ENCODE measurements at regions not wholly inside any gene's neighbourhood (a gene's known extent, or its start where the extent isn't known, plus 50 kb on each side); places are given as distances from the start of the nearest gene placed in this dataset.

GRCh38 chr9:118928722-118929121 lies 440.5 kb downstream of the BRINP1 start:
- Histone ChIP-seq H3K27me3 (ENCODE audit: insufficient read depth, poor library complexity, severe bottlenecking) (no peaks in the 10 kb centered on the region), H3K27ac (replicated peaks) (no peak overlapping the region), H3K4me3 (replicated peaks; ENCODE audit: insufficient read depth, low read length) (no peak overlapping the region)
- no peak for DNase-seq (ENCODE audit: low read depth in 1 of 2, low spot score in 1 of 2)
- TF ChIP-seq GABPA (IDR thresholded peaks at IDR 0.05; ENCODE audit: low read depth) (no peak), POLR2AphosphoS5 (IDR thresholded peaks at IDR 0.05; ENCODE audit: low read depth) (no peak)

- H3K27ac ChIP-seq (replicated peaks), result no peak overlapping the region
- no peak for TF ChIP-seq GABPA (IDR thresholded peaks at IDR 0.05; ENCODE audit: low read depth)
- no peak for TF ChIP-seq SPI1 (IDR thresholded peaks at IDR 0.05; ENCODE audit: borderline replicate concordance, low read depth)
- TF ChIP-seq REST (IDR thresholded peaks at IDR 0.05; ENCODE audit: insufficient replicate concordance, low read depth), result no peak
- TF ChIP-seq, protein P1, sequence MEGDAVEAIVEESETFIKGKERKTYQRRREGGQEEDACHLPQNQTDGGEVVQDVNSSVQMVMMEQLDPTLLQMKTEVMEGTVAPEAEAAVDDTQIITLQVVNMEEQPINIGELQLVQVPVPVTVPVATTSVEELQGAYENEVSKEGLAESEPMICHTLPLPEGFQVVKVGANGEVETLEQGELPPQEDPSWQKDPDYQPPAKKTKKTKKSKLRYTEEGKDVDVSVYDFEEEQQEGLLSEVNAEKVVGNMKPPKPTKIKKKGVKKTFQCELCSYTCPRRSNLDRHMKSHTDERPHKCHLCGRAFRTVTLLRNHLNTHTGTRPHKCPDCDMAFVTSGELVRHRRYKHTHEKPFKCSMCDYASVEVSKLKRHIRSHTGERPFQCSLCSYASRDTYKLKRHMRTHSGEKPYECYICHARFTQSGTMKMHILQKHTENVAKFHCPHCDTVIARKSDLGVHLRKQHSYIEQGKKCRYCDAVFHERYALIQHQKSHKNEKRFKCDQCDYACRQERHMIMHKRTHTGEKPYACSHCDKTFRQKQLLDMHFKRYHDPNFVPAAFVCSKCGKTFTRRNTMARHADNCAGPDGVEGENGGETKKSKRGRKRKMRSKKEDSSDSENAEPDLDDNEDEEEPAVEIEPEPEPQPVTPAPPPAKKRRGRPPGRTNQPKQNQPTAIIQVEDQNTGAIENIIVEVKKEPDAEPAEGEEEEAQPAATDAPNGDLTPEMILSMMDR (IDR thresholded peaks at IDR 0.05; ENCODE audit: insufficient read depth, low read length), result no peak
- no peak for TF ChIP-seq POLR2AphosphoS5 (IDR thresholded peaks at IDR 0.05; ENCODE audit: low read depth)
- H3K4me3 ChIP-seq (replicated peaks; ENCODE audit: insufficient read depth, low read length), result no peak overlapping the region
- no peaks in the 10 kb centered on the region for H3K27me3 ChIP-seq (ENCODE audit: insufficient read depth, poor library complexity, severe bottlenecking)
- no peak for DNase-seq (ENCODE audit: low read depth in 1 of 2, low spot score in 1 of 2)
Measured at GRCh38 chr9:118929287-118929686, 439.9 kb downstream of the BRINP1 start.

DNA sequence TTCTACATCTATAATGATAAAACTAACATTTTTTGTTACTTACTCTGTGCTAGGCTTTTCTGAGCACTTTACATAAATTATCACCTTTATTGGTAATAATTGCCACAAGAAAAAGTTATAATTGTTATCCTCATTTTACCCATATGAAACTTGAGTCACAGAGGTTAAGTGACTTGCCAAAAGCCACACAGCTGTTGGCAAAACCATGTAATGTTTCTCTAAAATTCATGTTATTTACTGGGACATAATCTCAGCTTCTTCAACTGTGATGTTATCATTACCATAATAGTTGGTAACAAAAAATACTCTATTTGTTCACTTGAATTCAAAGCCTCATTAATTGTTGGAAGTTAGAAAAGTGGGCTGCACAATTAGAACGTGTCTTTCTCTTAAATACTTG lies 437.3 kb downstream of the BRINP1 start:
- DNase-seq (ENCODE audit: low read depth in 1 of 2, low spot score in 1 of 2), result no peak
- Histone ChIP-seq H3K27me3 (ENCODE audit: insufficient read depth, poor library complexity, severe bottlenecking) (no peaks in the 10 kb centered on the region), H3K4me3 (replicated peaks; ENCODE audit: insufficient read depth, low read length) (no peak overlapping the region), H3K27ac (replicated peaks) (no peak overlapping the region)
- no peak for TF ChIP-seq GABPA (IDR thresholded peaks at IDR 0.05; ENCODE audit: low read depth)
- TF ChIP-seq REST (IDR thresholded peaks at IDR 0.05; ENCODE audit: insufficient replicate concordance, low read depth), result no peak
- no peak for TF ChIP-seq SPI1 (IDR thresholded peaks at IDR 0.05; ENCODE audit: borderline replicate concordance, low read depth)

- Histone ChIP-seq H3K4me3 (replicated peaks; ENCODE audit: insufficient read depth, low read length) (no peak overlapping the region), H3K27me3 (ENCODE audit: insufficient read depth, poor library complexity, severe bottlenecking) (no peaks in the 10 kb centered on the region), H3K27ac (replicated peaks) (no peak overlapping the region)
- no peak for DNase-seq (ENCODE audit: low read depth in 1 of 2, low spot score in 1 of 2)
- TF ChIP-seq REST (IDR thresholded peaks at IDR 0.05; ENCODE audit: insufficient replicate concordance, low read depth) (no peak), POLR2AphosphoS5 (IDR thresholded peaks at IDR 0.05; ENCODE audit: low read depth) (no peak), SPI1 (IDR thresholded peaks at IDR 0.05; ENCODE audit: borderline replicate concordance, low read depth) (no peak), GABPA (IDR thresholded peaks at IDR 0.05; ENCODE audit: low read depth) (no peak)
- TF ChIP-seq, protein P1 (IDR thresholded peaks at IDR 0.05; ENCODE audit: insufficient read depth, low read length), result no peak
Measured at GRCh38 chr9:118938581-118938980, 430.7 kb downstream of the BRINP1 start.

Data from HL-60 (cell line).